ENCODE measurements at regions not wholly inside any gene's neighbourhood (a gene's known extent, or its start where the extent isn't known, plus 50 kb on each side); places are given as distances from the start of the nearest gene placed in this dataset.

DNA sequence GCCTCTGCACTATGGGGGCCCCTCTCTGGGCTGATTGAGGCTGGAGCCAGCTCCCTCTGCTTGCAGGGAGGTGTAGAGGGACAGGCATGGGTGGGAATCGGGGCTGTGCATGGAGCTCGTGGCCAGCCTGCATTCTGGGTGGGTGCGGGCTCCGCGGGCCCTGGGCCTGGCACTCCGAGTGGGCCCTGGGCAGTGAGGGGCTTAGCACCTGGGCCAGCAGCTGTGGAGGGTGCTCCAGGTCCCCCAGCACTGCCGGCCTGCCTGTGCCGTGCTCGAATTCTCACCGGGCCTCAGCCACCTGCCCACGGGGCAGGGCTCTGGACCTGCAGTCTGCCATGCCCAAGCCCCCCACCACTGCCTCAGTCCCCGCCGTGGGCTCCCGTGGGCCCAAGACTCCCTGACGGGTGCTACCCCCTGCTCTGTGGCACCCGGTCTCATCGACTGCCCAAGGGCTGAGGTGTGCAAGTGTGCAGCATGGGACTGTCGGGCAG, 681.2 kb downstream of the PDHA2 start:
- no peak overlapping the region for H3K4me3 ChIP-seq (replicated peaks; ENCODE audit: insufficient read depth, low read length)
- H3K27me3 ChIP-seq (ENCODE audit: insufficient read depth, poor library complexity, severe bottlenecking), result no peaks in the 10 kb centered on the region
- H3K27ac ChIP-seq (replicated peaks), result no peak overlapping the region
- DNase-seq (ENCODE audit: low read depth in 1 of 2, low spot score in 1 of 2), result no peak
- TF ChIP-seq, protein P1, sequence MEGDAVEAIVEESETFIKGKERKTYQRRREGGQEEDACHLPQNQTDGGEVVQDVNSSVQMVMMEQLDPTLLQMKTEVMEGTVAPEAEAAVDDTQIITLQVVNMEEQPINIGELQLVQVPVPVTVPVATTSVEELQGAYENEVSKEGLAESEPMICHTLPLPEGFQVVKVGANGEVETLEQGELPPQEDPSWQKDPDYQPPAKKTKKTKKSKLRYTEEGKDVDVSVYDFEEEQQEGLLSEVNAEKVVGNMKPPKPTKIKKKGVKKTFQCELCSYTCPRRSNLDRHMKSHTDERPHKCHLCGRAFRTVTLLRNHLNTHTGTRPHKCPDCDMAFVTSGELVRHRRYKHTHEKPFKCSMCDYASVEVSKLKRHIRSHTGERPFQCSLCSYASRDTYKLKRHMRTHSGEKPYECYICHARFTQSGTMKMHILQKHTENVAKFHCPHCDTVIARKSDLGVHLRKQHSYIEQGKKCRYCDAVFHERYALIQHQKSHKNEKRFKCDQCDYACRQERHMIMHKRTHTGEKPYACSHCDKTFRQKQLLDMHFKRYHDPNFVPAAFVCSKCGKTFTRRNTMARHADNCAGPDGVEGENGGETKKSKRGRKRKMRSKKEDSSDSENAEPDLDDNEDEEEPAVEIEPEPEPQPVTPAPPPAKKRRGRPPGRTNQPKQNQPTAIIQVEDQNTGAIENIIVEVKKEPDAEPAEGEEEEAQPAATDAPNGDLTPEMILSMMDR (IDR thresholded peaks at IDR 0.05; ENCODE audit: insufficient read depth, low read length), result no peak
- no peak for TF ChIP-seq SPI1 (IDR thresholded peaks at IDR 0.05; ENCODE audit: borderline replicate concordance, low read depth)
- TF ChIP-seq, protein P2, sequence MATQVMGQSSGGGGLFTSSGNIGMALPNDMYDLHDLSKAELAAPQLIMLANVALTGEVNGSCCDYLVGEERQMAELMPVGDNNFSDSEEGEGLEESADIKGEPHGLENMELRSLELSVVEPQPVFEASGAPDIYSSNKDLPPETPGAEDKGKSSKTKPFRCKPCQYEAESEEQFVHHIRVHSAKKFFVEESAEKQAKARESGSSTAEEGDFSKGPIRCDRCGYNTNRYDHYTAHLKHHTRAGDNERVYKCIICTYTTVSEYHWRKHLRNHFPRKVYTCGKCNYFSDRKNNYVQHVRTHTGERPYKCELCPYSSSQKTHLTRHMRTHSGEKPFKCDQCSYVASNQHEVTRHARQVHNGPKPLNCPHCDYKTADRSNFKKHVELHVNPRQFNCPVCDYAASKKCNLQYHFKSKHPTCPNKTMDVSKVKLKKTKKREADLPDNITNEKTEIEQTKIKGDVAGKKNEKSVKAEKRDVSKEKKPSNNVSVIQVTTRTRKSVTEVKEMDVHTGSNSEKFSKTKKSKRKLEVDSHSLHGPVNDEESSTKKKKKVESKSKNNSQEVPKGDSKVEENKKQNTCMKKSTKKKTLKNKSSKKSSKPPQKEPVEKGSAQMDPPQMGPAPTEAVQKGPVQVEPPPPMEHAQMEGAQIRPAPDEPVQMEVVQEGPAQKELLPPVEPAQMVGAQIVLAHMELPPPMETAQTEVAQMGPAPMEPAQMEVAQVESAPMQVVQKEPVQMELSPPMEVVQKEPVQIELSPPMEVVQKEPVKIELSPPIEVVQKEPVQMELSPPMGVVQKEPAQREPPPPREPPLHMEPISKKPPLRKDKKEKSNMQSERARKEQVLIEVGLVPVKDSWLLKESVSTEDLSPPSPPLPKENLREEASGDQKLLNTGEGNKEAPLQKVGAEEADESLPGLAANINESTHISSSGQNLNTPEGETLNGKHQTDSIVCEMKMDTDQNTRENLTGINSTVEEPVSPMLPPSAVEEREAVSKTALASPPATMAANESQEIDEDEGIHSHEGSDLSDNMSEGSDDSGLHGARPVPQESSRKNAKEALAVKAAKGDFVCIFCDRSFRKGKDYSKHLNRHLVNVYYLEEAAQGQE (IDR thresholded peaks at IDR 0.05; ENCODE audit: insufficient replicate concordance, low read depth), result no peak
- TF ChIP-seq POLR2AphosphoS5 (IDR thresholded peaks at IDR 0.05; ENCODE audit: low read depth), result no peak
- no peak for TF ChIP-seq GABPA (IDR thresholded peaks at IDR 0.05; ENCODE audit: low read depth)

DNA sequence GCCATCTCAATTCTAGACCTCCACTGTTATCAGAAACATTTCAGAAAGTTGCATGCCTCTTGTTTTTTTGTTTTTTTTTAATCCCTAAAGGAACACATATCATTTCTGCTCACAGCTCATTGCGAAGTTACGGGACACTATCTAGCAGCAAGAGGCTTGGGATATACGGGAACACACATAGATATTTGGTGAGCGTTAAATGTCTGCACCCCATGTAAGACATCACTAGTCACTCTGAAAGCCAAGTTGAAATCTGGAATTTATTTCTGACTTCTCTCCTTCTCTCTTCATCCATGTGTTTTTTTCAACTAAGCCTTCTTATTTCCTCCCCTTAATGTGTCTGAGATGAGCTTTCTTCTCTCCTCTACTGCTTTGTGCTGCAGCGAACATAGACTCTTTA, 683.7 kb downstream of the PDHA2 start:
- TF ChIP-seq, protein P1 (IDR thresholded peaks at IDR 0.05; ENCODE audit: insufficient read depth, low read length), result no peak
- no peak for TF ChIP-seq POLR2AphosphoS5 (IDR thresholded peaks at IDR 0.05; ENCODE audit: low read depth)
- TF ChIP-seq, protein P2 (IDR thresholded peaks at IDR 0.05; ENCODE audit: insufficient replicate concordance, low read depth), result no peak
- no peak for TF ChIP-seq SPI1 (IDR thresholded peaks at IDR 0.05; ENCODE audit: borderline replicate concordance, low read depth)
- no peak for TF ChIP-seq GABPA (IDR thresholded peaks at IDR 0.05; ENCODE audit: low read depth)
- H3K27ac ChIP-seq (replicated peaks), result no peak overlapping the region
- no peaks in the 10 kb centered on the region for H3K27me3 ChIP-seq (ENCODE audit: insufficient read depth, poor library complexity, severe bottlenecking)
- no peak overlapping the region for H3K4me3 ChIP-seq (replicated peaks; ENCODE audit: insufficient read depth, low read length)
- no peak for DNase-seq (ENCODE audit: low read depth in 1 of 2, low spot score in 1 of 2)

DNA sequence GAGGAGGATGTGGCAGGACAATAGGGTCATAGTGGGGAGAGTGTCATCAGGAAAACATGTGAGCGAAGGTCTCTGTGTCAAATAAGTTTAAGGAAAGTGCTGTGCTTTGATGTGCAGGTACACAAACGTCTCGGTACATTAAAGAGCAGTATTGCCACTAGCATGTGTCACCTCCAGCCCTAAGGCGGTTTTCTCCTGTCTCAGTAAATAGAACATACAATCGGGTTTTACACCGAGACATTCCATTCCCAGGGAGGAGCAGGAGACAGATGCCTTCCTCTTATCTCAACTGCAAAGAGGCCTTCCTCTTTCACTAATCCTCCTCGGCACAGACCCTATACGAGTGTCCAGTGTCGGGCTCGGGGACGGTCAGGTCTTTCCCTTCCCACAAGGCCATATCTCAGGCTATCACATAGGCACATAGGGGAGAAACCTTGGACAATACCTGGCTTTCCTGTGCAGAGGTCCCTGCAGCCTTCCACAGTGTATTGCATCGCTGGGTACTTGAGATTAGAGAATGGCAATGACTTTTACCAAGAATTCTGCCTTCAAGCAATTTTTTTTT, 684.5 kb downstream of the PDHA2 start:
- DNase-seq (ENCODE audit: low read depth in 1 of 2, low spot score in 1 of 2), result no peak
- no peak overlapping the region for H3K27ac ChIP-seq (replicated peaks)

More for the DNA sequence above, 684.5 kb downstream of the PDHA2 start:
- Histone ChIP-seq H3K27me3 (ENCODE audit: insufficient read depth, poor library complexity, severe bottlenecking) (no peaks in the 10 kb centered on the region), H3K4me3 (replicated peaks; ENCODE audit: insufficient read depth, low read length) (no peak overlapping the region)
- TF ChIP-seq, protein P2 (IDR thresholded peaks at IDR 0.05; ENCODE audit: insufficient replicate concordance, low read depth), result no peak
- TF ChIP-seq GABPA (IDR thresholded peaks at IDR 0.05; ENCODE audit: low read depth) (no peak), SPI1 (IDR thresholded peaks at IDR 0.05; ENCODE audit: borderline replicate concordance, low read depth) (no peak), POLR2AphosphoS5 (IDR thresholded peaks at IDR 0.05; ENCODE audit: low read depth) (no peak)
- TF ChIP-seq, protein P1 (IDR thresholded peaks at IDR 0.05; ENCODE audit: insufficient read depth, low read length), result no peak

All from HL-60 (cell line).